HepG2 (cell line): ENCODE measurements at regions not wholly inside any gene's neighbourhood (a gene's known extent, or its start where the extent isn't known, plus 50 kb on each side); places are given as distances from the start of the nearest gene placed in this dataset.

Experiments used
- ATAC-seq: fragments of 200-7000 bp; cut with Tn5 transposase; 3 replicates; pipeline ENCODE4 v1.9.1; 2020; ENCODE audit warnings: mild to moderate bottlenecking, moderate library complexity
- BruUV-seq: library from RNA; stranded (reverse); fragments of 400-500 nt; replicated peaks from 2 replicates; lab custom pipeline; 2021; lab: Mats Ljungman, UMichigan
- CTCF ChIA-PET: fragments of 300-600 bp; formaldehyde crosslinking; extraction: SDS; loops from one replicate; lab custom pipeline; 2021; ENCODE audit warnings: low total read pairs, inconsistent platforms, low intra/inter-chr PET ratio; lab: Yijun Ruan, JAX
- POLR2A ChIA-PET: fragments of 350-600 bp; sonication (Branson Sonifier 250); formaldehyde crosslinking; loops from one replicate; lab custom pipeline; 2020; ENCODE audit warnings: antibody characterized with exemption, inconsistent platforms; lab: Yijun Ruan, JAX
- DNase-seq: peaks from one replicate; pipeline ENCODE4 v3.0.0-alpha.2; 2015; ENCODE audit warnings: low spot score
- FAIRE-seq: peaks from 3 replicates; lab custom pipeline; 2011; peaks lifted over from hg19 to GRCh38; lab: Jason Lieb, UNC
- H2AFZ ChIP-seq: one replicate; pipeline ENCODE4 v1.6.1; 2011; ENCODE audit warnings: low read length, inconsistent platforms
- H3K27ac ChIP-seq: fragments of 300-600 bp; 3 replicates; pipeline ENCODE4 v1.8.0; 2011; ENCODE audit warnings: mixed run types, mild to moderate bottlenecking, mixed read lengths, low read length, inconsistent platforms; ENCODE audit not compliant: insufficient read depth; ENCODE audit errors: extremely low read length
- H3K27me3 ChIP-seq, 2 experiments: fragments of 200-600 bp in 1 of 2; 2 replicates in 1 of 2; 3 replicates in 1 of 2; pipeline versions ENCODE4 v1.6.0 to v1.8.0; 2011; ENCODE audit warnings: low read length in 2 of 2, mild to moderate bottlenecking in 2 of 2, moderate library complexity in 2 of 2, inconsistent platforms in 1 of 2; ENCODE audit not compliant: insufficient read depth in 2 of 2, control insufficient read depth in 1 of 2
- H3K36me3 ChIP-seq, 2 experiments: fragments of 200-600 bp in 1 of 2; replicated peaks in 1 of 2; 2 replicates in 1 of 2; 3 replicates in 1 of 2; pipeline versions ENCODE4 v1.5.1 to v1.8.0; 2011; ENCODE audit warnings: low read length in 2 of 2, inconsistent platforms in 1 of 2; ENCODE audit not compliant: insufficient read depth in 2 of 2, control insufficient read depth in 1 of 2
- H3K4me1 ChIP-seq: 2 replicates; pipeline ENCODE4 v1.5.1; 2012; ENCODE audit warnings: low read length, inconsistent platforms; ENCODE audit not compliant: insufficient read depth
- H3K4me2 ChIP-seq: 2 replicates; pipeline ENCODE4 v1.6.0; 2011; ENCODE audit warnings: low read depth, low read length, inconsistent platforms
- H3K4me3 ChIP-seq, 3 experiments: fragments of 200-600 bp in 1 of 3; sonication (generic), shearing (Covaris generic) in 1 of 3; replicated peaks in 1 of 3; 2 replicates each; pipeline ENCODE4 v1.5.1; 2011 to 2016; ENCODE audit warnings: low read length in 3 of 3, inconsistent platforms in 2 of 3, low read depth in 2 of 3, mild to moderate bottlenecking in 2 of 3, control low read depth in 1 of 3, mixed read lengths in 1 of 3; ENCODE audit not compliant: insufficient read depth in 1 of 3
- H3K79me2 ChIP-seq: one replicate; pipeline ENCODE4 v1.6.1; 2011; ENCODE audit warnings: low read length, inconsistent platforms; ENCODE audit not compliant: insufficient read depth
- H3K9ac ChIP-seq: 2 replicates; pipeline ENCODE4 v1.6.0; 2011; ENCODE audit warnings: mild to moderate bottlenecking, low read depth, low read length, inconsistent platforms; ENCODE audit not compliant: insufficient read depth
- H3K9me3 ChIP-seq: 2 replicates; pipeline ENCODE4 v1.5.1; 2012; ENCODE audit warnings: mild to moderate bottlenecking, low read length
- H4K20me1 ChIP-seq: 2 replicates; pipeline ENCODE4 v1.6.0; 2011; ENCODE audit warnings: inconsistent platforms, mild to moderate bottlenecking, low read length, moderate library complexity; ENCODE audit not compliant: insufficient read depth
- KLF15 ChIP-seq: sonication (generic); formaldehyde crosslinking; IDR thresholded peaks from 2 replicates; pipeline ENCODE4 v1.8.1; 2023; ENCODE audit warnings: borderline replicate concordance, mild to moderate bottlenecking, inconsistent platforms, missing genetic modification reagents, mixed read lengths
- SALL1 ChIP-seq: sonication (generic); formaldehyde crosslinking; IDR thresholded peaks from 2 replicates; pipeline ENCODE4 v1.8.0; 2022; ENCODE audit warnings: mild to moderate bottlenecking, missing genetic modification reagents
- SETDB1 ChIP-seq: sonication (generic); formaldehyde crosslinking; IDR thresholded peaks from 2 replicates; pipeline ENCODE4 v1.5.1; 2020; ENCODE audit warnings: missing genetic modification reagents, mild to moderate bottlenecking, borderline replicate concordance
- SIN3B ChIP-seq: fragments of 150-350 bp; IDR thresholded peaks from 2 replicates; pipeline ENCODE4 v1.6.1; 2014; ENCODE audit warnings: low read length
- YEATS4 ChIP-seq: sonication (generic); formaldehyde crosslinking; IDR thresholded peaks from 2 replicates; pipeline ENCODE4 v1.4.0; 2020; ENCODE audit warnings: missing genetic modification reagents, borderline replicate concordance
- ZKSCAN1 ChIP-seq: fragments of 150-350 bp; IDR thresholded peaks from 2 replicates; pipeline ENCODE4 v1.6.1; 2014; ENCODE audit warnings: low read length
- ZNF558 ChIP-seq: sonication (generic); formaldehyde crosslinking; IDR thresholded peaks from 2 replicates; pipeline ENCODE4 v1.9.0; 2022; ENCODE audit warnings: mild to moderate bottlenecking, missing genetic modification reagents, borderline replicate concordance
- ZNF724P ChIP-seq: sonication (generic); formaldehyde crosslinking; IDR thresholded peaks from 2 replicates; pipeline ENCODE4 v1.8.0; 2022; ENCODE audit warnings: missing genetic modification reagents, borderline replicate concordance
- WGBS: methylation state at CpG from one replicate; pipeline ENCODE4 v1.1.6; 2017; ENCODE audit warnings: low lambda C conversion rate; 5-methylcytosine and 5-hydroxymethylcytosine counted together
- in situ Hi-C: cut with HindIII; loops from 2 replicates; pipeline ENCODE4 v1.10.0; 2017; ENCODE audit warnings: low pct_unique_long_range_greater_than_20kb; ENCODE audit not compliant: extremely low pct_ligation_motif_present
- intact Hi-C: fragments of 100-400 bp; cut with micrococcal nuclease; formaldehyde crosslinking; loops from one replicate; pipeline ENCODE4 v1.10.0; 2022; ENCODE audit not compliant: unreplicated experiment
- TF ChIP-seq, protein P1 (sequence below): IDR thresholded peaks from 2 replicates; pipeline ENCODE4 v1.6.1; 2018; ENCODE audit warnings: missing genetic modification reagents, mild to moderate bottlenecking, missing compliant biosample characterization
- TF ChIP-seq, protein P2 (sequence below): sonication (generic); formaldehyde crosslinking; IDR thresholded peaks from 2 replicates; pipeline ENCODE4 v1.5.1; 2020; ENCODE audit warnings: mild to moderate bottlenecking, missing genetic modification reagents, borderline replicate concordance
- TF ChIP-seq, protein P3 (sequence below): IDR thresholded peaks from 2 replicates; pipeline ENCODE4 v1.6.1; 2016; ENCODE audit warnings: low read depth, missing genetic modification reagents, missing compliant biosample characterization

DNA sequence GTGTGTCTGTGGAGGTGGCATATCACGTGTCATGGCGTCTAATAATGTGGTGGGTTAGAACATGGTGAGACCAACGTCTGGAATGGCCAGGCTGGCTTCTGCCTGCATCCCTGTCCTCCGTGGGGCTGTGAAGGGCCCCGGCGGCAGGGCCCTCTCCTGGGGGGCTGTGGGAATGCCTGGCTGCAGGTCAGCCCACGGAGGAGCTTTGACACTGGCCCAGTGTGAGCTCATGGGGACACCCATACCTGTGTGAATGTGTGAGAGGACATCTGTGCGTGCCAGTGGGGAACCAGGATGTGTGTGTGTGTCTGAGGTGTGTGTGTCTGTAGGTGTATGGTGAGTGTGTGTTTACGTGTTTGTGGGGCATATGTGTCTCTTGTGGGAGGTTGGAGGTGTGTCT is 300.1 kb downstream of the TEX29 start:
- Histone ChIP-seq H2AFZ (no peak overlapping the region), H3K4me1 (no peaks in the 10 kb centered on the region), H3K4me3 (no peak overlapping the region), H3K4me2 (no peak overlapping the region), H3K79me2 (no peaks in the 10 kb centered on the region), H3K36me3 (no peaks in the 10 kb centered on the region), H4K20me1 (no peaks in the 10 kb centered on the region), H3K9me3 (no peaks in the 10 kb centered on the region), H3K27ac (no peak overlapping the region), H3K27me3 (peaks cover 0 to 14% of the 10 kb centered on the region in 2 experiments; a peak in 1 of 5 replicates), H3K9ac (no peak overlapping the region)
- 42% methylated on average over 3 of the region's 9 CpGs for WGBS
- ChIA-PET CTCF (no interaction called here), POLR2A (no interaction called here)
- DNase-seq = no peak
- ATAC-seq = no peak
- in situ Hi-C loops (no loop called here), intact Hi-C loops (no loop called here)
- no TSS peak for BruUV-seq
- FAIRE-seq = no peak
- TF ChIP-seq, protein P1, sequence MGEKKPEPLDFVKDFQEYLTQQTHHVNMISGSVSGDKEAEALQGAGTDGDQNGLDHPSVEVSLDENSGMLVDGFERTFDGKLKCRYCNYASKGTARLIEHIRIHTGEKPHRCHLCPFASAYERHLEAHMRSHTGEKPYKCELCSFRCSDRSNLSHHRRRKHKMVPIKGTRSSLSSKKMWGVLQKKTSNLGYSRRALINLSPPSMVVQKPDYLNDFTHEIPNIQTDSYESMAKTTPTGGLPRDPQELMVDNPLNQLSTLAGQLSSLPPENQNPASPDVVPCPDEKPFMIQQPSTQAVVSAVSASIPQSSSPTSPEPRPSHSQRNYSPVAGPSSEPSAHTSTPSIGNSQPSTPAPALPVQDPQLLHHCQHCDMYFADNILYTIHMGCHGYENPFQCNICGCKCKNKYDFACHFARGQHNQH = no peak
- no peak for TF ChIP-seq SIN3B
- no peak for TF ChIP-seq ZKSCAN1
- TF ChIP-seq, protein P2, sequence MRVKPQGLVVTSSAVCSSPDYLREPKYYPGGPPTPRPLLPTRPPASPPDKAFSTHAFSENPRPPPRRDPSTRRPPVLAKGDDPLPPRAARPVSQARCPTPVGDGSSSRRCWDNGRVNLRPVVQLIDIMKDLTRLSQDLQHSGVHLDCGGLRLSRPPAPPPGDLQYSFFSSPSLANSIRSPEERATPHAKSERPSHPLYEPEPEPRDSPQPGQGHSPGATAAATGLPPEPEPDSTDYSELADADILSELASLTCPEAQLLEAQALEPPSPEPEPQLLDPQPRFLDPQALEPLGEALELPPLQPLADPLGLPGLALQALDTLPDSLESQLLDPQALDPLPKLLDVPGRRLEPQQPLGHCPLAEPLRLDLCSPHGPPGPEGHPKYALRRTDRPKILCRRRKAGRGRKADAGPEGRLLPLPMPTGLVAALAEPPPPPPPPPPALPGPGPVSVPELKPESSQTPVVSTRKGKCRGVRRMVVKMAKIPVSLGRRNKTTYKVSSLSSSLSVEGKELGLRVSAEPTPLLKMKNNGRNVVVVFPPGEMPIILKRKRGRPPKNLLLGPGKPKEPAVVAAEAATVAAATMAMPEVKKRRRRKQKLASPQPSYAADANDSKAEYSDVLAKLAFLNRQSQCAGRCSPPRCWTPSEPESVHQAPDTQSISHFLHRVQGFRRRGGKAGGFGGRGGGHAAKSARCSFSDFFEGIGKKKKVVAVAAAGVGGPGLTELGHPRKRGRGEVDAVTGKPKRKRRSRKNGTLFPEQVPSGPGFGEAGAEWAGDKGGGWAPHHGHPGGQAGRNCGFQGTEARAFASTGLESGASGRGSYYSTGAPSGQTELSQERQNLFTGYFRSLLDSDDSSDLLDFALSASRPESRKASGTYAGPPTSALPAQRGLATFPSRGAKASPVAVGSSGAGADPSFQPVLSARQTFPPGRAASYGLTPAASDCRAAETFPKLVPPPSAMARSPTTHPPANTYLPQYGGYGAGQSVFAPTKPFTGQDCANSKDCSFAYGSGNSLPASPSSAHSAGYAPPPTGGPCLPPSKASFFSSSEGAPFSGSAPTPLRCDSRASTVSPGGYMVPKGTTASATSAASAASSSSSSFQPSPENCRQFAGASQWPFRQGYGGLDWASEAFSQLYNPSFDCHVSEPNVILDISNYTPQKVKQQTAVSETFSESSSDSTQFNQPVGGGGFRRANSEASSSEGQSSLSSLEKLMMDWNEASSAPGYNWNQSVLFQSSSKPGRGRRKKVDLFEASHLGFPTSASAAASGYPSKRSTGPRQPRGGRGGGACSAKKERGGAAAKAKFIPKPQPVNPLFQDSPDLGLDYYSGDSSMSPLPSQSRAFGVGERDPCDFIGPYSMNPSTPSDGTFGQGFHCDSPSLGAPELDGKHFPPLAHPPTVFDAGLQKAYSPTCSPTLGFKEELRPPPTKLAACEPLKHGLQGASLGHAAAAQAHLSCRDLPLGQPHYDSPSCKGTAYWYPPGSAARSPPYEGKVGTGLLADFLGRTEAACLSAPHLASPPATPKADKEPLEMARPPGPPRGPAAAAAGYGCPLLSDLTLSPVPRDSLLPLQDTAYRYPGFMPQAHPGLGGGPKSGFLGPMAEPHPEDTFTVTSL (CRISPR knock-in tag) = no peak
- TF ChIP-seq, protein P3, sequence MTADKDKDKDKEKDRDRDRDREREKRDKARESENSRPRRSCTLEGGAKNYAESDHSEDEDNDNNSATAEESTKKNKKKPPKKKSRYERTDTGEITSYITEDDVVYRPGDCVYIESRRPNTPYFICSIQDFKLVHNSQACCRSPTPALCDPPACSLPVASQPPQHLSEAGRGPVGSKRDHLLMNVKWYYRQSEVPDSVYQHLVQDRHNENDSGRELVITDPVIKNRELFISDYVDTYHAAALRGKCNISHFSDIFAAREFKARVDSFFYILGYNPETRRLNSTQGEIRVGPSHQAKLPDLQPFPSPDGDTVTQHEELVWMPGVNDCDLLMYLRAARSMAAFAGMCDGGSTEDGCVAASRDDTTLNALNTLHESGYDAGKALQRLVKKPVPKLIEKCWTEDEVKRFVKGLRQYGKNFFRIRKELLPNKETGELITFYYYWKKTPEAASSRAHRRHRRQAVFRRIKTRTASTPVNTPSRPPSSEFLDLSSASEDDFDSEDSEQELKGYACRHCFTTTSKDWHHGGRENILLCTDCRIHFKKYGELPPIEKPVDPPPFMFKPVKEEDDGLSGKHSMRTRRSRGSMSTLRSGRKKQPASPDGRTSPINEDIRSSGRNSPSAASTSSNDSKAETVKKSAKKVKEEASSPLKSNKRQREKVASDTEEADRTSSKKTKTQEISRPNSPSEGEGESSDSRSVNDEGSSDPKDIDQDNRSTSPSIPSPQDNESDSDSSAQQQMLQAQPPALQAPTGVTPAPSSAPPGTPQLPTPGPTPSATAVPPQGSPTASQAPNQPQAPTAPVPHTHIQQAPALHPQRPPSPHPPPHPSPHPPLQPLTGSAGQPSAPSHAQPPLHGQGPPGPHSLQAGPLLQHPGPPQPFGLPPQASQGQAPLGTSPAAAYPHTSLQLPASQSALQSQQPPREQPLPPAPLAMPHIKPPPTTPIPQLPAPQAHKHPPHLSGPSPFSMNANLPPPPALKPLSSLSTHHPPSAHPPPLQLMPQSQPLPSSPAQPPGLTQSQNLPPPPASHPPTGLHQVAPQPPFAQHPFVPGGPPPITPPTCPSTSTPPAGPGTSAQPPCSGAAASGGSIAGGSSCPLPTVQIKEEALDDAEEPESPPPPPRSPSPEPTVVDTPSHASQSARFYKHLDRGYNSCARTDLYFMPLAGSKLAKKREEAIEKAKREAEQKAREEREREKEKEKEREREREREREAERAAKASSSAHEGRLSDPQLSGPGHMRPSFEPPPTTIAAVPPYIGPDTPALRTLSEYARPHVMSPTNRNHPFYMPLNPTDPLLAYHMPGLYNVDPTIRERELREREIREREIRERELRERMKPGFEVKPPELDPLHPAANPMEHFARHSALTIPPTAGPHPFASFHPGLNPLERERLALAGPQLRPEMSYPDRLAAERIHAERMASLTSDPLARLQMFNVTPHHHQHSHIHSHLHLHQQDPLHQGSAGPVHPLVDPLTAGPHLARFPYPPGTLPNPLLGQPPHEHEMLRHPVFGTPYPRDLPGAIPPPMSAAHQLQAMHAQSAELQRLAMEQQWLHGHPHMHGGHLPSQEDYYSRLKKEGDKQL = no peak
- TF ChIP-seq YEATS4 (CRISPR knock-in tag) = no peak
- no peak for TF ChIP-seq SALL1
- no peak for TF ChIP-seq KLF15
- TF ChIP-seq ZNF558 = no peak
- no peak for TF ChIP-seq SETDB1 (CRISPR knock-in tag)
- TF ChIP-seq ZNF724P = no peak
